NCI-H146 treated with DMSO at 0.1 percent for 48 hours (cell line): ENCODE measurements at regions not wholly inside any gene's neighbourhood (a gene's known extent, or its start where the extent isn't known, plus 50 kb on each side); places are given as distances from the start of the nearest gene placed in this dataset.
"Not testable (repeated sequence)": the region's sequence is repeated elsewhere in the genome, so short reads cannot be mapped to it uniquely, and the experiment has no call there.

ENCODE experiments used
- DNase-seq: peaks from one replicate; lab custom pipeline; 2025; ENCODE audit not compliant: unreplicated experiment; lab: John Stamatoyannopoulos, UW

DNA sequence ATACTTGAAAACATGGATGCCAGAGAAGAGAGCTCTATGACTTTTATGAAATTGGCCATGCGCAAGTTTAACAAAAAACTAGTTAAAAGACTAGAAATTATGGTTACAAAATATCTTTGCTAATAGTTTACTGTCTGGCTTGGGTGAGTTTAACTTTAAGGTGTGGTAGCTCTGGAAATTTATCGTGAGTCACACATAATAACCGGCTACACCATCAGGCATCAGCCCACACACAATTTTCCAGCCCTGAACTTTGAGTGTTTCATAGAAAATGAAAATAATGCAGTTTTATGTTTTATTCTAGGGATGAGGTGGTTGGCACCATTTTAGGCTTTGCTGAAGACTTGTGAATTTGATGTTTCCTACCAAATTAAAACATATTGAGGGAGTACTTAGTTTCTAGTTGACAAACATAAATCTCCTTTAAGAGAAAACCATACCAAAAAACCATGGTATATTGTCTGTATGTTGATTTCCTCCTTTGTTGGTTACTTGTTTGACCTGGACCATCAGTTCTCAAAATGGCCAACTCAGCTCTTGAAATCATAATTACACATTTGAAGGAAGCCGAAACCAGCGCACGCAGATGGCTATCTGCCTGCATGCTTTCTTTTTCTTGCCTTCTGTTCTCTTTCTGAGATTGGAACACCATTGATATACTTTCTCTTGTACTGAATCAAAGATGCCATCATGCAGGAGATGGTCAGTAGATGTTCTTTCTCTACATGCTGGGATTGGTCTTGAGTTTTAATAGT is 125.1 kb downstream of the AKAP11 start:
- no peak for DNase-seq

GRCh38 chr13:42398533-42398932 is 126.6 kb downstream of the AKAP11 start:
- no peak for DNase-seq

DNA sequence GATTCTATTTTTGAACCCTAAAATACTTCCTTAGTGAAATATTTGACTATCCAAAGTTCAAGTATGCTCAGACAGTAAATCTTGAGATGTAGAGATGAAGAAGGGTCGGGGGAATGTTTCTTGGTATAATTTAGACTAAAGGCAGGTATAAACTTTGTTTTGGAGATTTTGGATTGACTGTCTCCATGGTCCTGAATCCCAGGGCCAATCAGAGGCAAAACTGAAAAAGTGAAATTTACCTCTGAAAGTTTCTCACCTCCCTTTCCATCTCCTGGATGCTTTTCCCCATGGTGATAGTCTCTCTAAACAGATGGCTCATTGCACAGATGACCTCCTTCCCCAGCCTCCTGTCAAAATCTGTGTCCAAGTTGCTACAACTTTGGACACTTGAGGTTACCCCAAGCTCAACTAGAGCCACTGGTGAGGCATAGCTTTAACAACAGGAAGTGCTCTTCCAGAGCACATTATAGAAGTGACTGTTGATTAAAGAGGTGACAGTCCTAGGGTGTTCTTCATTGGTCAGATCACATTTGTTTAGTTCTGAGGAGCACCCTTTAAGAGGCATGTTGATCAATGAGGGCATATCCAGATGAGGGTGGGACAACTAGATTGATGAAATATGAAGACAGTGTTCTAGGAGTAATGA is 128.4 kb downstream of the AKAP11 start:
- DNase-seq: no peak

DNA sequence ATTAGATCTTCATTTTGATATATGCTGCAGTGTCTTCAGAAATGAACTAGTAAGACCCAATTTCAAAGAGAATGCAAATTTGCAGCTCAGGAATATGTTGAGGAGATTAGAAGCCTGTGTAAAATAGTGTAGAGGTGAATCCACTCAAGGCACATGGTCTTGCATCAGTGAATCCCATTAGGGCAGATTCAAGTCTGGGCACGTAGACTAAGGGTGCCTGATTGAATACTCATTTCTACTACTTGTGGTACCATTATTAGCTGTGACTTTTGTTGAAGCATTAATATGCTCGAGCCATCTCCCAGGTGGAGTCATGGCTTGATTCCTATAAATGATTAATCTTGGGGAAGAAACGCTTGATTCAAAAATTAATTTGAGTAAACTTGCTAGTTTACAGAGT is 129.4 kb downstream of the AKAP11 start:
- DNase-seq: no peak

- no peak for DNase-seq
Measured at GRCh38 chr13:42405665-42406390, 133.9 kb downstream of the AKAP11 start.

DNA sequence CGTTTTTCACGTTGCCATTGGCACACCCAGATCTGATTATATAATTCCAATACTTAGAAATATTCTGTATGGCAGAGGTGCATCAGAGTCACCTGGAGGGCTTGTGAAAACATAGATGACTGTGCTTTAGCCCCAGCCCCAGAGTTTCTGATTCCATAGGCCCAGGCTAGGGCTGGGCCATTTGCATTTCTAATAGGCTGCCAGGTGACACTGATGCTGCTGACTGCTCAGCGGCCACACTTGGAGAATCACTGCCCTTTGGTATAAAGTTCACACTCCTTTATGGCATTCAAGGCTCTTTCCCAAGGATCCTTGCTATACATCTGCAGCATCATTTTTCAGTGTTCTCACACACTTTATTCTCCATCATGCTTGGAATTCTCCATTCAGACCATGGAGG is 137.1 kb downstream of the AKAP11 start:
- DNase-seq: no peak

DNA sequence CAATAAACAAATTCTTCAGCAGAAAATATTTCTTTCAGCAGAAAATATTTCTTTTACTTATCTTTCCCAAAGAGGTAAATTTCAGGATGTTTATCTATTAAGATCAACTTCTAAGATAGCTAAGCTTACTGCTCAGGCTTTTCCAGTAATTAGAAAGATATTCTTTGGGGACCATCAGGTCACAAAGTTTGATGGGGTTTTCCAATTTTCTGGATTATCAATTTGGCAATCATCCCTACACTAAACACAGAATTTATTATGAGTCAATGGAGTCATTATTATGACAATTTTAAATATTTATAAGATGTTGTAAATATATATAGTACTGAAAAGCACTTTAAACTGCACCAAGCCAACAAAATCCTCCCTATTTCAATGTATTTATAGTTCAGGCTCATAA is 137.6 kb downstream of the AKAP11 start:
- no peak for DNase-seq

- DNase-seq: no peak
Measured at GRCh38 chr13:42412812-42413483, 141.0 kb downstream of the AKAP11 start.

- DNase-seq: no peak
Measured at GRCh38 chr13:42413484-42413815, 141.5 kb downstream of the AKAP11 start.

- DNase-seq: no peak
Measured at GRCh38 chr13:42417626-42418025, 145.7 kb downstream of the AKAP11 start.

GRCh38 chr13:42418184-42418583 is 146.2 kb downstream of the AKAP11 start:
- no peak for DNase-seq

DNA sequence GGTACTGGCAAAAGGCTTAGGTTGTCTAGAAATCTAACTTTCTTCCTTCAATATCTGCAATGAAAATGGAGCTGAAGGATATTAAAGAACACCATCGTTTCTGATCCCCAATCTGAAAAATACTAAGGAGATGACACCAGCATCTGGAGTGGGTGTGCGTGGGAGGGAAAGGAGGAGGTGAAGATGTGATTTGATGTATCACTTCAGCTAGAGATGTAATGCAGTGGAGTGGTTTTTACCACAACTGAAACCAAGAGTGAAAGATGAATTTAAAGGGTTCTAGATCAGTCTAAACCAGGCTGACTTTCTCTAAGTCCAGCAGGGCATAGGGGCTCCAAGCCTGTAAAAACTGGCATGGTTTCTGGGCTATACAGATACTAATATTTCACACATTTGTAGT is 148.4 kb downstream of the AKAP11 start:
- DNase-seq: no peak

GRCh38 chr13:42422681-42423080 is 150.7 kb downstream of the AKAP11 start:
- no peak for DNase-seq

DNA sequence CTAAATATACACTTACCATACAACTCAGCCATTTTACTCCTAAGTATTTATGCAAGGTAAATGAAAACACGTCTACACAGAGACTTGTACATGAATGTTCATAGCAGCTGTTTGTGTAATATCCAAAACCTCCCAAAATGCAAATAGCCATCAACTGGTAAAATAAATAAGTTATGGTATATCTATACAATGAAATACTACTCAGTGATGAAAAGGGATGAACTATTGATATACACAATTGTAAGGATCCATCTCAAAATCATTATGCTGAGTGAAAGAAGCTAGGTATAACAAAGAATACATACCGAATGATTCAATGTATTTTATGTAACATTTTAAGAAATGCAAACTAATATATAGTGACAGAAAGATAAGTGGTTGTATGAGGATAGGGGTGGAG is 149.8 kb upstream of the TNFSF11 start:
- DNase-seq: no peak

GRCh38 chr13:42445354-42445753 is 128.6 kb upstream of the TNFSF11 start:
- no peak for DNase-seq

DNA sequence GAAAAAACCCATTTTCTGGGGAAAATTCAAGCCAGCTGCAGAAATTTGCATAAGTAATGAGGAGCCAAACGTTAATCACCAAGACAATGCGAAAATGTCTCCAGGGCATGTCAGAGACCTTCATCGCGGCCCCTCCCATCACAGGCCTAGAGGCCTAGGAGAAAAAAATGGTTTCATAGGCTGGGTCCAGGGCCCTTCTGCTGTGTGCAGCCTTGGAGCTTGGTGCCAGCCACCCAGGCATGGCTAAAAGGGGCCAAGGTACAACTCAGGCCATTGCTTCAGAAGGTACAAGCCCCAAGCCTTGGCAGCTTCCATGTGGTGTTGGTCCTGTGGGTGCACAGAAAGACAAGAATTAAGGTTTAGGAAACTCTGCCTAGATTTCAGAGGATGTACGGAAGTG is 127.4 kb upstream of the TNFSF11 start:
- not testable (repeated sequence) for DNase-seq

DNA sequence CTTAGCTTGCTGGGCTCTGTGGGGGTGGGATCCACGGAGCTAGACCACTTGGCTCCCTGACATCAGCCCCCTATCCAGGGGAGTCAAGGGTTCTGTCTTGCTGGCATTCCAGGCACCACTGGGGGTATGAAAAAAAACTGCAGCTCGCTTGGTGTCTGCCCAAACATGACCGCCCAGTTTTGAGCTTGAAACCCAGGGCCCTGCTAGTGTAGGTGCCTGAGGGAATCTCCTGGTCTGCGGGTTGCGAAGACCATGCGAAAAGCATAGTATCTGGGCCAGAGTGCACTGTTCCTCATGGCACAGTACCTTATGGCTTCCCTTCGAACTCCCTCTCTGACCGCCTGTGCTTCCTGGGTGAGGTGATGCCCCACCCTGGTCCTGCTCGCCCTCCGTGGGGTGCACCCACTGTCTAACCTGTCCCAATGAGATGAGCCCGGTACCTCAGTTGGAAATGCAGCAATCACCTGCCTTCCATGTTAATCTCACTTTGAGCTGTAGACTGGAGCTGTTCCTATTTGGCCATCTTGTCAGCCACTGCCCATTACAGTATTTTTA is 120.8 kb upstream of the TNFSF11 start:
- no peak for DNase-seq

- no peak for DNase-seq
Measured at GRCh38 chr13:42454749-42455148, 119.2 kb upstream of the TNFSF11 start.

GRCh38 chr13:42458193-42458592 is 115.8 kb upstream of the TNFSF11 start:
- DNase-seq: no peak

DNA sequence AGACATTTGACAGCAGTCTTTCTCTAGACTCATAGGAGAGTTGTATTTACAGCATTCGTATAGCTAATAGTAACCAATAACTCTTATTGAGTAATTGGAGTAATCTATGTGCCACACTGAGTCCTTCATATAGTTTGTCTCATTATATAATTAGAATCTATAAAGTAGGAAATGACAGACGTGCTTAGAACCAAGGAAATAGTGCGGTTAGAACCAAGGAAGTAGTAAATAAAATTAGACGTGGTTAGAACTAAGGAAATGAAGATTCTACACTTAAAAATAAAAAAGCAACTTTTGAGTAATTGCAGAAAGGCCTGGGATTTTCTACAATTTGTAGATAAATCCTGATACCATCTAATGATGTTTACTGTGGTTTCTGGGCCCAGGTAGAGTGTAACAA is 107.8 kb upstream of the TNFSF11 start:
- no peak for DNase-seq

GRCh38 chr13:42466609-42467008 is 107.3 kb upstream of the TNFSF11 start:
- no peak for DNase-seq
